Activated CD8-positive, alpha-beta memory T cell treated with anti-CD3 and anti-CD28 coated beads, Interleukin-2, amount 50 U/mL, for 24 hours (primary cell): ENCODE measurements at regions not wholly inside any gene's neighbourhood (a gene's known extent, or its start where the extent isn't known, plus 50 kb on each side); places are given as distances from the start of the nearest gene placed in this dataset.

ENCODE experiments used
- DNase-seq: peaks from one replicate; pipeline ENCODE4 v3.0.0-alpha.2; 2020; ENCODE audit errors: extremely low read depth

DNA sequence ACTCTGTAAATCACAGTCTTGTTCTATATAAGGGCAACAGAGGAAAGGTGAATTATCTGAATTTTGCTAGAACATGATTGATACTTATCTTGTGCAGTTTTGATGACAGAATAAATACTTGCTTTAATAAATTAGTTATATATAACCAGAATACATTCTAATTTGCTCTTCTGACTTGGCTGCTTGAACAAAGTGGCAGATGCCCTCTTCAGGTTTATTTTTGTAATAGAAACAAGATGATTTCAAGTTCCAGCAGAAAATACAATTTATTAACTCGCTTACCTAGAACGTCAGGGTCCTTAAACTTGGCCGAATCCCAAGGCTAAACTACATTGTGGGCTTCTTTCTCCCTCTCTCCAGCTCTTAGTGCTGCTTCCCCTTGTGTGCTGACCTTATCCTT, 57.6 kb upstream of the SSTR1 start:
- DNase-seq = no peak
